ENCODE measurements at regions not wholly inside any gene's neighbourhood (a gene's known extent, or its start where the extent isn't known, plus 50 kb on each side); places are given as distances from the start of the nearest gene placed in this dataset.

DNA sequence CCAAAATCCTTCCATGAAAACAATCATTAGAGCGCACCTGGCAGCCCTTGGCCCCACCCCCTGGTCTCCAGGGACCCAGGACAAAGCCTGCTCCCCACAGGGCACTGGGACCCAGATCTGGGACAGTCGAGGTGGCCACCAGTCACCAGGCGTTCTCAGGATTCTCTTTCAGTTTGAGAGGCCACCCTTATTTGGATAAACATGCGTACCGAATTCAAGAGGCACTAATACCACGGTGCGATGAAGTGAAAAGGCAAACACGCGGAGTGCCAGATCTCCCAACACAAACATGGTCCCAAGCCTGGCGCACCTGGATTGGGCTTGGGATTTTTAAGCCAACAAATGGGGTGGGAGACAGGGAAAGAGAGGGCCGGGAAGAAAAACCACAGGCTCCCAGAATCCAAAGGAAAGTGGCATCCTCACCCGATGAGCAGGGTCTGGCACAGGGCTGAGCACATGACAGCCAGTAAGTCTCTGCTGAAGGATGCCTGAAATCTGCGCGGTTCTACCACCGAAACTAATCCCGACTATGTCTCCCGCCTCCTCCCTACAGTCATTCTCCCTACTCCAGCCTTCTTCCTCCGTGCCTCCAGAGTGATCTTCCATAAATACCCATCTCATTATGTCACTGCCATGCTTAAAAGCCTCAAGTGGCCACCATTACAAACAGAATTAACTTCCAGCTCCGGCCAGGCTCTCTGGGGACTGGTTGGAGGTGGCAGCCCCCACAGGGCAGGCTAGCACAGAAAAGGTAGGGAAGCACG, 60.9 kb upstream of the KLHL29 start:
- Mint-ChIP-seq H3K4me3 (no peak overlapping the region), H3K9me3 (ENCODE audit: low read depth) (no peaks in the 10 kb centered on the region), H3K27me3 (peaks cover 9% of the 10 kb centered on the region), H3K27ac (no peak overlapping the region), H3K36me3 (ENCODE audit: low read depth) (no peaks in the 10 kb centered on the region), H3K4me1 (no peaks in the 10 kb centered on the region)
- ChIA-PET POLR2A (no interaction called here), CTCF (no interaction called here)
- intact Hi-C loops (cut with DNase I, micrococcal nuclease), result no loop called here
- ATAC-seq (no peak), DNase-seq (no peak)

- intact Hi-C loops (cut with DNase I, micrococcal nuclease), result no loop called here
- DNase-seq (no peak), ATAC-seq (no peak)
- no peaks in the 10 kb centered on the region for H3K36me3 Mint-ChIP-seq (ENCODE audit: low read depth)
- no peaks in the 10 kb centered on the region for H3K4me1 Mint-ChIP-seq
- H3K27ac Mint-ChIP-seq, result no peak overlapping the region
- POLR2A ChIA-PET, result no interaction called here
- H3K9me3 Mint-ChIP-seq (ENCODE audit: low read depth), result no peaks in the 10 kb centered on the region
- CTCF ChIA-PET, result no interaction called here
- H3K27me3 Mint-ChIP-seq, result peaks cover 9% of the 10 kb centered on the region
- no peak overlapping the region for H3K4me3 Mint-ChIP-seq
Observed at GRCh38 chr2:23326330-23326729, 58.6 kb upstream of the KLHL29 start.

- intact Hi-C loops (cut with DNase I, micrococcal nuclease), result no loop called here
Observed at GRCh38 chr2:23327416-23327815, 57.6 kb upstream of the KLHL29 start.

DNA sequence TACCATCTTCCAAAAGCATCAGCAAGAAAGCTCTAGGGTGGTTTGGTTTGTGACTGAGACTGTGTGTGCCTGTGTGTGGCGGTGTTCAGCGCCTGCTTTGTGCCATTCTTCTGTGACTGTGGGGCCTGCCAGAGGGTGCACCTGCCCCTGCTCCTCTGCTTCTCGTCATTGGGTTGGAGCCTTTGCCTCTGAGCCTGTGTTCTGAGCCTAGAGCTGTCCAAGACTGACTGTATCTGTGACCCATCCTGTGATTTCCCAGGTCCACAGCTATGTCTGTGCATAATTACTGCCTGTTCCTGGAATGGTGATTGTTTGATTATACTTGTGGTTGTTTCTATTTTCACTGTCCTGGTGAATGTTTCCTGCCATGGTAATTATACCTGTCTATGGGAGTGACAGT, 57.1 kb upstream of the KLHL29 start:
- H3K9me3 Mint-ChIP-seq (ENCODE audit: low read depth), result no peaks in the 10 kb centered on the region
- DNase-seq, result no peak
- ATAC-seq, result no peak
- intact Hi-C loops (cut with DNase I, micrococcal nuclease), result no loop called here
- POLR2A ChIA-PET, result interaction anchor here (0.5 kb wide), 1 partner anchor 93 kb away, joined by 3 read pairs; no protein-coding TSS in a partner anchor
- CTCF ChIA-PET, result no interaction called here
- peaks cover 9% of the 10 kb centered on the region for H3K27me3 Mint-ChIP-seq
- no peak overlapping the region for H3K27ac Mint-ChIP-seq
- no peak overlapping the region for H3K4me3 Mint-ChIP-seq
- no peaks in the 10 kb centered on the region for H3K4me1 Mint-ChIP-seq
- H3K36me3 Mint-ChIP-seq (ENCODE audit: low read depth), result no peaks in the 10 kb centered on the region

More at GRCh38 chr2:23327416-23327815, 57.6 kb upstream of the KLHL29 start:
- CTCF ChIA-PET, result no interaction called here
- POLR2A ChIA-PET, result no interaction called here
- peaks cover 9% of the 10 kb centered on the region for H3K27me3 Mint-ChIP-seq
- no peaks in the 10 kb centered on the region for H3K36me3 Mint-ChIP-seq (ENCODE audit: low read depth)
- ATAC-seq (no peak), DNase-seq (no peak)
- H3K27ac Mint-ChIP-seq, result no peak overlapping the region
- H3K9me3 Mint-ChIP-seq (ENCODE audit: low read depth), result no peaks in the 10 kb centered on the region
- no peaks in the 10 kb centered on the region for H3K4me1 Mint-ChIP-seq
- H3K4me3 Mint-ChIP-seq, result no peak overlapping the region

- CTCF ChIA-PET, result interaction anchor here (0.6 to 0.8 kb wide), 2 partner anchors 14 to 214 kb away, joined by 3 read pairs; no protein-coding TSS in a partner anchor
Observed at GRCh38 chr2:23330214-23330613, 54.8 kb upstream of the KLHL29 start.

More at GRCh38 chr2:23330214-23330613, 54.8 kb upstream of the KLHL29 start:
- Mint-ChIP-seq H3K4me3 (no peak overlapping the region), H3K27me3 (peaks cover 9% of the 10 kb centered on the region), H3K36me3 (ENCODE audit: low read depth) (no peaks in the 10 kb centered on the region), H3K9me3 (ENCODE audit: low read depth) (no peaks in the 10 kb centered on the region), H3K27ac (no peak overlapping the region), H3K4me1 (no peaks in the 10 kb centered on the region)
- POLR2A ChIA-PET, result no interaction called here
- intact Hi-C loops (cut with DNase I, micrococcal nuclease), result no loop called here
- DNase-seq (peak; percentile 19), ATAC-seq (peak; percentile 23)

All from activated CD4-positive, alpha-beta T cell treated with anti-CD3 and anti-CD28 coated beads for 36 hours (primary cell).